HL-60 (cell line): ENCODE measurements at regions not wholly inside any gene's neighbourhood (a gene's known extent, or its start where the extent isn't known, plus 50 kb on each side); places are given as distances from the start of the nearest gene placed in this dataset.

Experiments
- TF ChIP-seq, protein P1 (sequence below): IDR thresholded peaks from 2 replicates; pipeline ENCODE4 v1.6.1; 2012; ENCODE audit warnings: low read depth; ENCODE audit not compliant: insufficient replicate concordance
- TF ChIP-seq, protein P2 (sequence below): IDR thresholded peaks from one replicate; pipeline ENCODE4 v1.5.1; 2011; ENCODE audit warnings: low read length, control low read depth, inconsistent platforms; ENCODE audit not compliant: insufficient read depth

DNA sequence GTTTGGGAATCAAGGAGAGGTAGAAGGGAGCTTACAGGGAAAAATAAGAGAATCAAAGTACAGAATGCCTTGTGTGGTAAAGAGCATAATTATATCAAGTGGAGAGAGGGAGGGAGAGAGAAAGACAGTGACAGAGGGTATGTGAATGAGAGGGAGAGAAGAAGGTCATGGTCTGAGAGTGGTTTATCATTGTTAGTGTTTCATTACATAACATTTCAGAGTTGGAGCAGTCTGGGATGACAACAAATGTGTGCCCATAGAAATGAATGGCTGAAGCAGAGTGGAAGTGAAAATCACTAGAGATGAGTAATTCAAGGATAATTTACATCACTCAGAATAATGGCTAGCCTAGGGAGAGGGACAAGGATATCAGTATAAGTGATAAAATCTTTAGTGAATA, 799.2 kb downstream of the TLE1 start:
- TF ChIP-seq, protein P1, sequence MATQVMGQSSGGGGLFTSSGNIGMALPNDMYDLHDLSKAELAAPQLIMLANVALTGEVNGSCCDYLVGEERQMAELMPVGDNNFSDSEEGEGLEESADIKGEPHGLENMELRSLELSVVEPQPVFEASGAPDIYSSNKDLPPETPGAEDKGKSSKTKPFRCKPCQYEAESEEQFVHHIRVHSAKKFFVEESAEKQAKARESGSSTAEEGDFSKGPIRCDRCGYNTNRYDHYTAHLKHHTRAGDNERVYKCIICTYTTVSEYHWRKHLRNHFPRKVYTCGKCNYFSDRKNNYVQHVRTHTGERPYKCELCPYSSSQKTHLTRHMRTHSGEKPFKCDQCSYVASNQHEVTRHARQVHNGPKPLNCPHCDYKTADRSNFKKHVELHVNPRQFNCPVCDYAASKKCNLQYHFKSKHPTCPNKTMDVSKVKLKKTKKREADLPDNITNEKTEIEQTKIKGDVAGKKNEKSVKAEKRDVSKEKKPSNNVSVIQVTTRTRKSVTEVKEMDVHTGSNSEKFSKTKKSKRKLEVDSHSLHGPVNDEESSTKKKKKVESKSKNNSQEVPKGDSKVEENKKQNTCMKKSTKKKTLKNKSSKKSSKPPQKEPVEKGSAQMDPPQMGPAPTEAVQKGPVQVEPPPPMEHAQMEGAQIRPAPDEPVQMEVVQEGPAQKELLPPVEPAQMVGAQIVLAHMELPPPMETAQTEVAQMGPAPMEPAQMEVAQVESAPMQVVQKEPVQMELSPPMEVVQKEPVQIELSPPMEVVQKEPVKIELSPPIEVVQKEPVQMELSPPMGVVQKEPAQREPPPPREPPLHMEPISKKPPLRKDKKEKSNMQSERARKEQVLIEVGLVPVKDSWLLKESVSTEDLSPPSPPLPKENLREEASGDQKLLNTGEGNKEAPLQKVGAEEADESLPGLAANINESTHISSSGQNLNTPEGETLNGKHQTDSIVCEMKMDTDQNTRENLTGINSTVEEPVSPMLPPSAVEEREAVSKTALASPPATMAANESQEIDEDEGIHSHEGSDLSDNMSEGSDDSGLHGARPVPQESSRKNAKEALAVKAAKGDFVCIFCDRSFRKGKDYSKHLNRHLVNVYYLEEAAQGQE, result no peak
- TF ChIP-seq, protein P2, sequence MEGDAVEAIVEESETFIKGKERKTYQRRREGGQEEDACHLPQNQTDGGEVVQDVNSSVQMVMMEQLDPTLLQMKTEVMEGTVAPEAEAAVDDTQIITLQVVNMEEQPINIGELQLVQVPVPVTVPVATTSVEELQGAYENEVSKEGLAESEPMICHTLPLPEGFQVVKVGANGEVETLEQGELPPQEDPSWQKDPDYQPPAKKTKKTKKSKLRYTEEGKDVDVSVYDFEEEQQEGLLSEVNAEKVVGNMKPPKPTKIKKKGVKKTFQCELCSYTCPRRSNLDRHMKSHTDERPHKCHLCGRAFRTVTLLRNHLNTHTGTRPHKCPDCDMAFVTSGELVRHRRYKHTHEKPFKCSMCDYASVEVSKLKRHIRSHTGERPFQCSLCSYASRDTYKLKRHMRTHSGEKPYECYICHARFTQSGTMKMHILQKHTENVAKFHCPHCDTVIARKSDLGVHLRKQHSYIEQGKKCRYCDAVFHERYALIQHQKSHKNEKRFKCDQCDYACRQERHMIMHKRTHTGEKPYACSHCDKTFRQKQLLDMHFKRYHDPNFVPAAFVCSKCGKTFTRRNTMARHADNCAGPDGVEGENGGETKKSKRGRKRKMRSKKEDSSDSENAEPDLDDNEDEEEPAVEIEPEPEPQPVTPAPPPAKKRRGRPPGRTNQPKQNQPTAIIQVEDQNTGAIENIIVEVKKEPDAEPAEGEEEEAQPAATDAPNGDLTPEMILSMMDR, result no peak
